Esophagus squamous epithelium (tissue), 5 donors: ENCODE measurements at regions not wholly inside any gene's neighbourhood (a gene's known extent, or its start where the extent isn't known, plus 50 kb on each side); places are given as distances from the start of the nearest gene placed in this dataset.
A peak's percentile ranks its signal among the peaks of the same experiment; 100 is the strongest.

Experiments
- DNase-seq: peaks from one replicate; lab custom pipeline; 2025; lab: John Stamatoyannopoulos, UW
- H3K27ac ChIP-seq, 4 donors: fragments of 200-600 bp; sonication (generic); one replicate each; pipeline ENCODE4 v1.5.1; 2016 to 2019; ENCODE audit warnings: mild to moderate bottlenecking in 1 of 4
- H3K27me3 ChIP-seq, 4 donors: fragments of 200-600 bp; sonication (generic); 1 replicate in 3 of 4; 2 replicates in 1 of 4; pipeline versions ENCODE4 v1.5.1 to v1.6.0; 2017 to 2021; ENCODE audit warnings: antibody characterized with exemption in 1 of 4
- H3K36me3 ChIP-seq, 3 donors: fragments of 200-600 bp; sonication (generic); one replicate each; pipeline ENCODE4 v1.5.1; 2016 to 2019
- H3K4me1 ChIP-seq, 3 donors: fragments of 200-600 bp; sonication (generic); one replicate each; pipeline ENCODE4 v1.5.1; 2017 to 2019
- H3K4me3 ChIP-seq, 4 donors: fragments of 200-600 bp; sonication (generic); 1 replicate in 3 of 4; 2 replicates in 1 of 4; pipeline ENCODE4 v1.5.1; 2016 to 2019; ENCODE audit warnings: mild to moderate bottlenecking in 2 of 4, moderate library complexity in 1 of 4
- H3K9me3 ChIP-seq, 3 donors: fragments of 200-600 bp; sonication (generic); one replicate each; pipeline ENCODE4 v1.5.1; 2016 to 2019
- CTCF ChIP-seq, 6 experiments: fragments of 450-650 bp in 4 of 6; fragments of 200-600 bp in 2 of 6; sonication (generic) in 2 of 6; IDR thresholded peaks; one replicate each; pipeline ENCODE4 v1.5.1; 2016 to 2019; ENCODE audit warnings: antibody characterized with exemption in 6 of 6, mild to moderate bottlenecking in 4 of 6, moderate library complexity in 4 of 6
- POLR2A ChIP-seq, 4 donors: fragments of 450-650 bp; IDR thresholded peaks; one replicate each; pipeline ENCODE4 v1.6.1; 2017; ENCODE audit warnings: antibody characterized with exemption in 4 of 4, mild to moderate bottlenecking in 4 of 4, moderate library complexity in 3 of 4
- WGBS, 2 donors: methylation state at CpG; one replicate each; pipeline ENCODE4 v1.1.5; 2018; 5-methylcytosine and 5-hydroxymethylcytosine counted together
- intact Hi-C: fragments of 100-400 bp; cut with DNase I; formaldehyde crosslinking; loops from one replicate; pipeline ENCODE4 v1.15.0; 2022
- donor health status: DM: yes; HTN: yes; CAD: no.

- intact Hi-C loops: no loop called here
- Histone ChIP-seq H3K4me1 (peaks cover 6 to 42% (median 10%) of the 10 kb centered on the region in 3 donors), H3K9me3 (no peaks in the 10 kb centered on the region), H3K4me3 (peak overlapping the region in 1 of 4 donors; percentile 39), H3K27ac (no peak overlapping the region), H3K36me3 (no peaks in the 10 kb centered on the region), H3K27me3 (peaks cover 0 to 47% (median 0%) of the 10 kb centered on the region in 4 donors)
- DNase-seq: no peak
- TF ChIP-seq CTCF (IDR thresholded peaks at IDR 0.05) (no peak), POLR2A (IDR thresholded peaks at IDR 0.05) (no peak)
- 62 to 77% methylated on average over 10 to 11 of the region's 22 CpGs for WGBS, 2 donors
These were observed 68.0 kb upstream of the IRX4 start for GRCh38 chr5:1950708-1951103.

- H3K4me1 ChIP-seq: peaks cover 6 to 47% (median 10%) of the 10 kb centered on the region in 3 donors
- TF ChIP-seq CTCF (IDR thresholded peaks at IDR 0.05): no peak
- TF ChIP-seq POLR2A (IDR thresholded peaks at IDR 0.05): no peak
- H3K4me3 ChIP-seq: peak overlapping the region in 1 of 4 donors; percentile 39
- peak overlapping the region in 1 of 4 donors; percentile 85 for H3K27ac ChIP-seq
- H3K36me3 ChIP-seq: no peaks in the 10 kb centered on the region
- no peaks in the 10 kb centered on the region for H3K9me3 ChIP-seq
- intact Hi-C loops: no loop called here
- WGBS, 2 donors: 78 to 83% methylated on average over 20 to 22 of the region's 32 CpGs
- DNase-seq: no peak
- H3K27me3 ChIP-seq: peaks cover 0 to 52% (median 0%) of the 10 kb centered on the region in 4 donors
These were observed 67.5 kb upstream of the IRX4 start for GRCh38 chr5:1950096-1950707.

GRCh38 chr5:1949253-1949652 lies 66.5 kb upstream of the IRX4 start:
- Histone ChIP-seq H3K36me3 (no peaks in the 10 kb centered on the region), H3K4me3 (peak overlapping the region; percentile 15 to 49 (median 36)), H3K27ac (peak overlapping the region; percentile 75 to 85 (median 81)), H3K27me3 (peaks cover 0 to 55% (median 0%) of the 10 kb centered on the region in 4 donors), H3K4me1 (peaks cover 6 to 56% (median 13%) of the 10 kb centered on the region in 3 donors), H3K9me3 (no peaks in the 10 kb centered on the region)
- intact Hi-C loops: no loop called here
- no peak for DNase-seq
- no peak for TF ChIP-seq POLR2A (IDR thresholded peaks at IDR 0.05)
- no peak for TF ChIP-seq CTCF (IDR thresholded peaks at IDR 0.05)
- WGBS, 2 donors: 90% methylated on average over 4 of the region's 18 CpGs; no CpG with 5 or more reads in 1 of the 2 donors

- intact Hi-C loops: no loop called here
- no peak for TF ChIP-seq CTCF (IDR thresholded peaks at IDR 0.05)
- TF ChIP-seq POLR2A (IDR thresholded peaks at IDR 0.05): no peak
- Histone ChIP-seq H3K27me3 (peaks cover 0 to 51% (median 0%) of the 10 kb centered on the region in 4 donors), H3K27ac (peak overlapping the region; percentile 75 to 85 (median 81)), H3K9me3 (no peaks in the 10 kb centered on the region), H3K36me3 (no peaks in the 10 kb centered on the region), H3K4me1 (peaks cover 6 to 62% (median 13%) of the 10 kb centered on the region in 3 donors), H3K4me3 (peak overlapping the region; percentile 15 to 49 (median 36))
- DNase-seq: no peak
- WGBS, 2 donors: 41 to 55% methylated on average over 4 to 5 of the region's 26 CpGs
These were observed 66.0 kb upstream of the IRX4 start for GRCh38 chr5:1948663-1949191.

- Histone ChIP-seq H3K27me3 (peaks cover 0 to 44% (median 0%) of the 10 kb centered on the region in 4 donors), H3K27ac (peak overlapping the region; percentile 7 to 85 (median 69)), H3K4me3 (peak overlapping the region in 1 of 4 donors; percentile 34), H3K9me3 (no peaks in the 10 kb centered on the region), H3K36me3 (no peaks in the 10 kb centered on the region), H3K4me1 (peaks cover 6 to 68% (median 13%) of the 10 kb centered on the region in 3 donors)
- no peak for DNase-seq
- 17 to 25% methylated on average over 10 of the region's 10 CpGs for WGBS, 2 donors
- intact Hi-C loops: no loop called here
- TF ChIP-seq CTCF (IDR thresholded peaks at IDR 0.05) (no peak), POLR2A (IDR thresholded peaks at IDR 0.05) (no peak)
These were observed 65.4 kb upstream of the IRX4 start for GRCh38 chr5:1948111-1948510.
